IPS DF 4.7 (cell line): ENCODE measurements at regions not wholly inside any gene's neighbourhood (a gene's known extent, or its start where the extent isn't known, plus 50 kb on each side); places are given as distances from the start of the nearest gene placed in this dataset.

ENCODE experiments used
- DNase-seq: peaks from one replicate; pipeline ENCODE4 v3.0.0-alpha.2; 2013; ENCODE audit warnings: low spot score; ENCODE audit errors: extremely low read depth

GRCh38 chr12:64998371-64999147, 122.5 kb downstream of the WIF1 start:
- no peak for DNase-seq

GRCh38 chr12:64999148-64999425, 122.0 kb downstream of the WIF1 start:
- DNase-seq: no peak
